NCI-H1105 treated with DMSO at 0.1 percent for 48 hours (cell line): ENCODE measurements at regions not wholly inside any gene's neighbourhood (a gene's known extent, or its start where the extent isn't known, plus 50 kb on each side); places are given as distances from the start of the nearest gene placed in this dataset.
"Not testable (repeated sequence)": the region's sequence is repeated elsewhere in the genome, so short reads cannot be mapped to it uniquely, and the experiment has no call there.

Experiments used
- DNase-seq: peaks from one replicate; lab custom pipeline; 2025; lab: John Stamatoyannopoulos, UW

- DNase-seq: no peak
These were observed 164.6 kb downstream of the FBXO4 start for GRCh38 chr5:42089705-42090104.

DNA sequence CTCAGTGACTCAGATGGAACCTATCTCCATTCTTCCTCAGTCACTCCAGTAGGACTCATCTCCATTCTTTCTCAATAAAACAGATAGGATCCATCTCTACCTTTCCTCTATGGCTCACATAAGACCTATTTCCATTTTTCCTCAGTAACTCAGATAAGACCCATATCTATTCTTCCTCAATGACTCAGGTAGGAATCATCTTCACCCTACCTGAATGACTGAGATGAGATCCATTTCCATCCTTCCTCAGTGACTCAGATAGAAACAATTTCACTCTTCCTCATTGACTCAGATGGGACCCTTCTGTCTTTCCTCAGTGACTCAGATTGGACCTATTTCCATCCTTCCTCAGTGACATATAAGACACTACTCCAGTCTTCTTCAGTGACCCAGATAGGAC lies 165.1 kb downstream of the FBXO4 start:
- DNase-seq: no peak

DNA sequence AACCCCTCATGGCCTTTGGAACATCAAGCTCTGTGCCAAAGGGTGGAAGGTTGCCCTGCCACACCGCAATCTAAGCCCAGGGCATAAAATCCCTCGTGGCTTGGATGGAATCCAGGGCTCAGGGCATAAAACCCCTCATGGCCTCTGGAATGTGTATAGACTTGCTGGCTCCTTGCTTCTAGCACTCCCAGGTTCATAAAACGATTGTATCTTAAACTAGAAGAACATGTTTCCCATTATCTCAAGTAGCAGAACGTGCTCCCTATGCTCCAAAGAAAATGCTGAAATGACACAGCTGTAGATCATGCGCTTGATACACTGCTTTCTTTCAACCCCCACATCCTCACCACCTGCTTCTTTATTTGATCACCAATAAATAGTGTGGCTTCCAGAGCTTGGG lies 174.8 kb downstream of the FBXO4 start:
- not testable (repeated sequence) for DNase-seq

GRCh38 chr5:42108468-42108867 lies 183.4 kb downstream of the FBXO4 start:
- DNase-seq: no peak

- no peak for DNase-seq
These were observed 184.0 kb downstream of the FBXO4 start for GRCh38 chr5:42109006-42109572.

- not testable (repeated sequence) for DNase-seq
These were observed 190.6 kb downstream of the FBXO4 start for GRCh38 chr5:42115721-42116120.

- DNase-seq: no peak
These were observed 195.0 kb downstream of the FBXO4 start for GRCh38 chr5:42120070-42120469.

GRCh38 chr5:42121401-42121800 lies 196.3 kb downstream of the FBXO4 start:
- no peak for DNase-seq

DNA sequence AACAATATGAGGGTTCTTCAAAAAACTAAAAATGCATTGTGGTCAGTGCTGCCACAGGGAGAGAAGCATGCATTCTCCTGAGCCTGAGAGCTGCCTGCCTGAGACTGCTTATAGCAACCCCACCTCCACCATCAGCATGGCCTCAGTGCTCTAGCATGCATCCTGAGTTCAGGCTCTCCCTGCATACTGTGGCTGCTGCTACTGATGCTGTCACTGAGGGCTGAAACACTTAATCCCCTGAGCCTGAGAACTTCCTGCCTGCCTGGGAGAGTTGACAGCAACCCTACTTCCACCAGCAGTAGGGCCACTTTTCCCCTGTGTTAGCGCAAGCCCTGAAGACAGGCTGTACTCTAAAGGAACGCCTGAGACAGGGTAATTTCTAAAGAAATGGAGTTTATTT lies 206.0 kb downstream of the FBXO4 start:
- DNase-seq: no peak

DNA sequence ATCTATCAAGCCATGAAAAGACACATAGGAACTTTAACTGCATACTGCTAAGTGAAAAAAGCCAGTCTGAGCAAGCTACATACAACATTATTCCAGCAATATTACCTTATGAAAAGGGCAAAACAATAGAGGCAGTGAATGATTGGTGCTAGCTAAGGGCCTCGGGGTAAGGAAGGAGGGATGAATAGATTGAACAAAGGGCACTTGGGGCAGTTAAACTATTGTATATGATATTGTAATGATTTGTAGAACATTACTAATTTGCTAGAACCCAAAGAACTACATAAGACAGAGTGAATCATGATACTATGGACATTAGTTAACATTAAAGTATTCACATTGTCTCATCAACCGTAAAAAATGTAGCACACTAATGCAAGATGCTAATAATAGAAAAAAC lies 218.3 kb downstream of the FBXO4 start:
- no peak for DNase-seq

- no peak for DNase-seq
These were observed 223.7 kb downstream of the FBXO4 start for GRCh38 chr5:42148813-42149212.

GRCh38 chr5:42157215-42157614 lies 232.1 kb downstream of the FBXO4 start:
- DNase-seq: no peak

GRCh38 chr5:42163083-42163482 lies 238.0 kb downstream of the FBXO4 start:
- DNase-seq: no peak

DNA sequence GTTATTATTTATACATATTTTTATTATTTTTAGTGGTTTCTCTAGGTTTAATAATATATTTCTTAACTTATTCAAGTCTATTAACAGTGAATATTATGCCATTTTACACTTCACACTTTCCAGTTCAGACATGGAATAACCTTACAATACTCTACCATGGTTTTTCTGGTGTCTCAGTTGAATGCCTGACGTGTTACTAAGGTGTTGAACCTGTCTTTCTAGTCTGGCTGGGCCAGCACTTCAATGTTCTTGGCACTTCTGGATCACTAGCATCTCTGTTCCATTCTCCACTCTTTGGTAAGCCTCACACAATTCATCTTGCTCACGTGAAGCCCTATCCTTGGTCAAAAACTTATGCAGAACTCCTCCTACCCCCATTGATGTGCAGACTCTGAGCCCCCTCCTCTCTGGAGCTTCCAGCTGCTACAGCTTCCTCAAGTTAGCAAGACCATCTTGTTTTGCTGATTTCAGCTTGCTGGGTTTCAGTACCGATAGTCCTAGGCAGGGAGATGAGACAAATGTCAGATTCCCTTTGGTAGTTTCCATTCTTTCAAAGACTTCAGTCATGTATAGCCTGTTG lies 243.1 kb downstream of the FBXO4 start:
- DNase-seq: no peak

DNA sequence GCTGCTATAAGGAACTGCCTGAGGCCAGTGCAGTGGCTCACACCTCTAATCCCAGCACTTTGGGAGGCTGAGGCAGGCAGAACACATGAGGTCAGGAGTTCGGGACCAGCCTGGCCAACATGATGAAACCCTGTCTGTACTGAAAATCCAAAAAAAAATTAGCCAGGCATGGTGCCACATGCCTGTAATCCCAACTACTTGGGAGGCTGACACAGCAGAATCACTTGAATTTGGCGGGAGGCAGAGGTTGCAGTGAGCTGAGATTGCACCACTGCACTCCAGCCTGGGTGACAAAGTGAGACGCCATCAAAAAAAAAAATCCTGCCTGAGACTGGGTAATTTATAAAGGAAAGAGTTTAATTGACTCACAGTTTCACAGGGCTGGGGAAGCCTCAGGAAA lies 247.1 kb upstream of the GHR start:
- not testable (repeated sequence) for DNase-seq

GRCh38 chr5:42179843-42180242 lies 243.4 kb upstream of the GHR start:
- DNase-seq: not testable (repeated sequence)

GRCh38 chr5:42216904-42217303 lies 206.3 kb upstream of the GHR start:
- DNase-seq: no peak

- no peak for DNase-seq
These were observed 205.4 kb upstream of the GHR start for GRCh38 chr5:42217791-42218190.

DNA sequence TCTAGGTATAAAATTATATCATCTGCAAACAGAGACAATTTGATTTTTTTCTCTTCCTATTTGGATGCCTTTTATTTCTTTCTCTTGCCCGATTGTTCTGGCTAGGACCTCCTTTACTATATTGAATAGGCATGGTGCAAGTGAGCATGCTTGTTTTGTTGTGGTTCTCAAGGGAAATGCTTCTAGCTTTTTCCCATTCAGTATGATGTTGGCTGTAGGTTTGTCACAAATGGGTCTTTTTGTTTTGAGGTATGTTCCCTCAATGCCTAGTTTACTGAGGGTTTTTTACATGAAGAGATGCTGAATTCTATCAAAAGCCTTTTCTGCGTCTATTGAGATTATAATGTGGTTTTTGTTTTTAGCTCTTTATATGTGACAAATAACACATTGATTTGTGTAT lies 198.2 kb upstream of the GHR start:
- DNase-seq: no peak

DNA sequence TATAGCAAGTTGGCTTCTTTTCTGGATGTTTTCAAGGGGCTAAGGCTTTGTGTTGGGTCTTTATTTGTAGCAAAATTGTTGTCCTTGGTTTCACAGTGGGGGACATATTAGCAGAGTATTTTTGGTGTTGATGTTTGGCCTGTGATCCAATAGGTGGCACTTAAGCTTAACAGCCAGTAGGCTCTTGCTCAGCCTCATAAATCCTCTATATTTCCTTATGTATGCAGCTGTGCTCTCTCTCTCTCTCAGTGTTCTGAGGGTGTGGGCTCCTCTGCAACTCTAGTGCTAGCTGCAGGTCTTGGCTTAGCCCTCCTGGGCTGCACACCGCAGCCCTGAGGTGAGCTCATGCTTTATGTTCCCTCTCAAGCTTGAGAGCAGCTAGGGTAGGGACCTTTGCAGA lies 195.0 kb upstream of the GHR start:
- no peak for DNase-seq

GRCh38 chr5:42230839-42231238 lies 192.4 kb upstream of the GHR start:
- no peak for DNase-seq

DNA sequence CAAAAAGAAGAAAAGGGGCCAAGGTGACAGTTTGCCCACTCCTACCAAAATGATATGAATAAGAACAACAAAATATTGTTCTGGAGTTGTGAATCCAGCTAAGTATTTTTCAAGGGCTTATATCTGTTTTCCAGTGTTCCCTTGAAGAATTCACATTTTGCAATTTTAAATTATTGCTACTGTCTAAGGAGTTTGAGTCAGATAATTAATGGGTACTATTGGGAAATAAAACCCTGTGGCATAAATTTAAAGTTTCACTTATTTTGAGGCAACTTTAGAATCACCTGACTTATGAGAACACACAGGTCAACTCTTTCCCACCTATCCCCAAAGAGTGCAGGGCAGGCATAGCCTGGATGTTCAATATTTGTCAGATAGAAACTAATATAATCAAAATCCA lies 188.0 kb upstream of the GHR start:
- no peak for DNase-seq

GRCh38 chr5:42235837-42236236 lies 187.4 kb upstream of the GHR start:
- DNase-seq: no peak

GRCh38 chr5:42241636-42242035 lies 181.6 kb upstream of the GHR start:
- DNase-seq: no peak
